ENCODE measurements at regions not wholly inside any gene's neighbourhood (a gene's known extent, or its start where the extent isn't known, plus 50 kb on each side); places are given as distances from the start of the nearest gene placed in this dataset.
"Not testable (repeated sequence)": the region's sequence is repeated elsewhere in the genome, so short reads cannot be mapped to it uniquely, and the experiment has no call there.

- H3K9me3 ChIP-seq (ENCODE audit: control insufficient read depth in 2 of 3, low read length in 3 of 3): no peaks in the 10 kb centered on the region
- H3K27me3 Mint-ChIP-seq: peaks cover 0 to 5% (median 2%) of the 10 kb centered on the region in 5 donors
- H3K27me3 ChIP-seq (ENCODE audit: control insufficient read depth in 2 of 2, insufficient read depth in 2 of 2, low read length in 2 of 2): peaks cover 0 to 2% of the 10 kb centered on the region in 2 donors
- H3K4me1 Mint-ChIP-seq: no peaks in the 10 kb centered on the region
- H3K27ac ChIP-seq (ENCODE audit: low read depth, low read length): no peak overlapping the region
- ChIA-PET CTCF (no interaction called here), POLR2A (no interaction called here)
- no peak overlapping the region for H3K27ac Mint-ChIP-seq
- ATAC-seq: no peak
- DNase-seq: no peak
- no peaks in the 10 kb centered on the region for H3K36me3 ChIP-seq (ENCODE audit: control insufficient read depth in 2 of 3, insufficient read depth in 3 of 3, low read length in 3 of 3)
- intact Hi-C loops (cut with micrococcal nuclease): no loop called here
- no peaks in the 10 kb centered on the region for H3K4me1 ChIP-seq (ENCODE audit: control insufficient read depth in 2 of 2, insufficient read depth in 2 of 2, low read length in 2 of 2)
- H3K4me3 ChIP-seq (ENCODE audit: low read length): no peak overlapping the region
- peaks cover 0 to 5% (median 0%) of the 10 kb centered on the region in 5 donors for H3K36me3 Mint-ChIP-seq
- H3K4me3 Mint-ChIP-seq: no peak overlapping the region
- H3K9me3 Mint-ChIP-seq: peaks cover 0 to 22% (median 12%) of the 10 kb centered on the region in 11 donors
Observed at GRCh38 chr2:175330195-175330594, 148.7 kb upstream of the ATP5MC3 start.

DNA sequence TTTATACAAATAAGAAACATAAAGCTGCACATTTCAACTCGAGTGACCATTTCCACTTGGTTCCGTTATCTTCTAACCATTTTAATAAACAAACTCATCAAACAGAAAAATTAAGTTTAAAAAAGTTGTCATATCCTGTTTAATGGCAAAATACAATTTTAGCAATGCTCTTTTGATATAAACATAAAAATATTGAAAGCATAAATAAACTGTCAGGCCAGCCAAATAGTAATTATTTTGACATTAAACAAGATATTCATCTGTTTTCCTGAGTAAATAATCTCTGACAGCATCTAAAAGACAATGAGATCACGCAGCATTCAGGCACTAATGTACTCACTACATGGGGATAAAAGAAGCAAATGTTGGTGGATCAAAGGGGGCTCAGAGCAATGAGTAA lies 145.3 kb upstream of the ATP5MC3 start:
- ChIA-PET CTCF (no interaction called here), POLR2A (no interaction called here)
- Mint-ChIP-seq H3K4me3 (no peak overlapping the region), H3K27me3 (peaks cover 0 to 16% (median 4%) of the 10 kb centered on the region in 5 donors), H3K36me3 (peaks cover 0 to 5% (median 0%) of the 10 kb centered on the region in 5 donors), H3K27ac (no peak overlapping the region), H3K9me3 (peaks cover 0 to 30% (median 14%) of the 10 kb centered on the region in 11 donors), H3K4me1 (no peaks in the 10 kb centered on the region)
- intact Hi-C loops (cut with micrococcal nuclease): no loop called here
- H3K27ac ChIP-seq (ENCODE audit: low read depth, low read length): no peak overlapping the region
- DNase-seq: no peak
- peaks cover 0 to 2% of the 10 kb centered on the region in 2 donors for H3K27me3 ChIP-seq (ENCODE audit: control insufficient read depth in 2 of 2, insufficient read depth in 2 of 2, low read length in 2 of 2)
- H3K9me3 ChIP-seq (ENCODE audit: control insufficient read depth in 2 of 3, low read length in 3 of 3): no peaks in the 10 kb centered on the region
- ATAC-seq: no peak
- no peak overlapping the region for H3K4me3 ChIP-seq (ENCODE audit: low read length)
- no peaks in the 10 kb centered on the region for H3K4me1 ChIP-seq (ENCODE audit: control insufficient read depth in 2 of 2, insufficient read depth in 2 of 2, low read length in 2 of 2)
- H3K36me3 ChIP-seq (ENCODE audit: control insufficient read depth in 2 of 3, insufficient read depth in 3 of 3, low read length in 3 of 3): no peaks in the 10 kb centered on the region

DNA sequence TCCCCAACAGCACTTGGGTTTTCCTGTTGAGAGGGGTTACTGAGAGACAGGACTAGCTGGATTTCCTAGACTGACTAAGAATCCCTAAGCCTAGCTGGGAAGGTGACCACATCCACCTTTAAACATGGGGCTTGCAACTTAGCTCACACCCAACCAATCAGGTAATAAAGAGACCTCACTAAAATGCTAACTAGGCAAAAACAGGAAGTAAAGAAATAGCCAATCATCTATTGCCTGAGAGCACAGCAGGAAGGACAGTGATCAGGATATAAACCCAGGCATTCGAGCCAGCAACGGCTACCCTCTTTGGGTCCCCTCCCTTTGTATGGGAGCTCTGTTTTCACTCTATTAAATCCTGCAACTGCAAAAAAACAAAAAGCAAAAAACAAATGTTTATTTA lies 144.7 kb upstream of the ATP5MC3 start:
- H3K27ac Mint-ChIP-seq; H3K4me1 ChIP-seq (ENCODE audit: control insufficient read depth in 2 of 2, insufficient read depth in 2 of 2, low read length in 2 of 2); H3K4me1 Mint-ChIP-seq; H3K36me3 ChIP-seq (ENCODE audit: control insufficient read depth in 2 of 3, insufficient read depth in 3 of 3, low read length in 3 of 3); H3K27ac ChIP-seq (ENCODE audit: low read depth, low read length); CTCF ChIA-PET; ATAC-seq; intact Hi-C loops (cut with micrococcal nuclease); H3K36me3 Mint-ChIP-seq; DNase-seq; H3K27me3 ChIP-seq (ENCODE audit: control insufficient read depth in 2 of 2, insufficient read depth in 2 of 2, low read length in 2 of 2); H3K9me3 ChIP-seq (ENCODE audit: control insufficient read depth in 2 of 3, low read length in 3 of 3); POLR2A ChIA-PET; H3K4me3 Mint-ChIP-seq; H3K4me3 ChIP-seq (ENCODE audit: low read length): not testable (repeated sequence)
- Mint-ChIP-seq H3K27me3 (peaks cover 0 to 22% (median 10%) of the 10 kb centered on the region in 5 donors), H3K9me3 (peaks cover 0 to 30% (median 14%) of the 10 kb centered on the region in 11 donors)

DNA sequence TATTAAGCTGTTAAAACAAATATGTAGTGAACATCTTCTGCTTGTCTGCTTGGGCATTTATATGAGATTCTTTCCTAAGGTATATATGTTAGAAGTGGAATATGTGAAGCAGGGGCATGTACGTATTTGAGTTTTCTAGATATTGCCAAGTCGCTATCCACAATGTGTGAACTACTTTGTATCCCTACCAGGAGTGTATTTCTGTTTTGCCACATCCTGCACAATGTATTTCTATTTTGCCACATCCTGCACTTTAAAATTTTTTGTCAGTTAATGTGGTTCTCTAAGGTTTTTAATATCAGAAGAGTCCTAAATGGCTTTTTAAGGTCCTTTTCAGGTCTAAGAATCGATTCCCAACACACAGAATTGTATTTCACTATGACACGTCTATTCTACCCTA lies 141.7 kb upstream of the ATP5MC3 start:
- DNase-seq (no peak), ATAC-seq (no peak)
- H3K36me3 Mint-ChIP-seq: peaks cover 0 to 5% (median 0%) of the 10 kb centered on the region in 5 donors
- Histone ChIP-seq H3K4me1 (ENCODE audit: control insufficient read depth in 2 of 2, insufficient read depth in 2 of 2, low read length in 2 of 2) (no peaks in the 10 kb centered on the region), H3K27me3 (ENCODE audit: control insufficient read depth in 2 of 2, insufficient read depth in 2 of 2, low read length in 2 of 2) (peaks cover 0 to 2% of the 10 kb centered on the region in 2 donors), H3K4me3 (ENCODE audit: low read length) (no peak overlapping the region), H3K36me3 (ENCODE audit: control insufficient read depth in 2 of 3, insufficient read depth in 3 of 3, low read length in 3 of 3) (no peaks in the 10 kb centered on the region), H3K27ac (ENCODE audit: low read depth, low read length) (no peak overlapping the region), H3K9me3 (ENCODE audit: control insufficient read depth in 2 of 3, low read length in 3 of 3) (no peaks in the 10 kb centered on the region)
- intact Hi-C loops (cut with micrococcal nuclease): no loop called here
- no peaks in the 10 kb centered on the region for H3K4me1 Mint-ChIP-seq
- H3K4me3 Mint-ChIP-seq: no peak overlapping the region
- H3K9me3 Mint-ChIP-seq: peaks cover 0 to 30% (median 14%) of the 10 kb centered on the region in 11 donors
- peaks cover 4 to 27% (median 17%) of the 10 kb centered on the region in 5 donors for H3K27me3 Mint-ChIP-seq
- POLR2A ChIA-PET: no interaction called here
- CTCF ChIA-PET: no interaction called here
- no peak overlapping the region for H3K27ac Mint-ChIP-seq

GRCh38 chr2:175318542-175318941 lies 137.0 kb upstream of the ATP5MC3 start:
- H3K9me3 Mint-ChIP-seq: no peaks in the 10 kb centered on the region
- CTCF ChIA-PET: no interaction called here
- H3K27me3 Mint-ChIP-seq: peaks cover 10 to 29% (median 20%) of the 10 kb centered on the region in 5 donors
- no peak for DNase-seq
- H3K27me3 ChIP-seq (ENCODE audit: control insufficient read depth in 2 of 2, insufficient read depth in 2 of 2, low read length in 2 of 2): no peaks in the 10 kb centered on the region
- ATAC-seq: no peak
- no peak overlapping the region for H3K4me3 ChIP-seq (ENCODE audit: low read length)
- intact Hi-C loops (cut with micrococcal nuclease): no loop called here
- no peaks in the 10 kb centered on the region for H3K4me1 ChIP-seq (ENCODE audit: control insufficient read depth in 2 of 2, insufficient read depth in 2 of 2, low read length in 2 of 2)
- H3K27ac ChIP-seq (ENCODE audit: low read depth, low read length): no peak overlapping the region
- no peaks in the 10 kb centered on the region for H3K9me3 ChIP-seq (ENCODE audit: control insufficient read depth in 2 of 3, low read length in 3 of 3)
- no peaks in the 10 kb centered on the region for H3K36me3 ChIP-seq (ENCODE audit: control insufficient read depth in 2 of 3, insufficient read depth in 3 of 3, low read length in 3 of 3)
- no peak overlapping the region for H3K27ac Mint-ChIP-seq
- H3K4me1 Mint-ChIP-seq: no peaks in the 10 kb centered on the region
- POLR2A ChIA-PET: no interaction called here
- no peaks in the 10 kb centered on the region for H3K36me3 Mint-ChIP-seq
- H3K4me3 Mint-ChIP-seq: no peak overlapping the region

DNA sequence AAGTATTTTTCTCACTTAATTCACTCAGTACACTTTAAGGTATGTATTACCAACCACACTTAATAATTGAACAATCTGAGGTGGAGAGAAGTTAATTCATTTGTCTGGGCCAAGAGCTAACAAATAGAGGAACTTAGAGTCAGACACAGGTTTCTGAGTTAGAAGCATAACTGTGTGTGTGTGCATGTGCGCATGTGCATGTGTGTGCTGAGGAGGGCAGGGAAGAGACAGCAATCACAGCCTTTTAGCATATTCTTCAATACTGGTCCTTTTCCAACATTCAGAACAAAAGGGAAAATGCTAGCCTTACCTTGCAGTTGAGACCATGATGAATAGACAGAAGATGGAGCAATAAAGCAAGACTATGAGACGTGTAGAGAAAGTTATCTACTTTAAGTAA lies 136.2 kb upstream of the ATP5MC3 start:
- no peak overlapping the region for H3K27ac ChIP-seq (ENCODE audit: low read depth, low read length)
- peaks cover 13 to 28% (median 25%) of the 10 kb centered on the region in 5 donors for H3K27me3 Mint-ChIP-seq
- no peaks in the 10 kb centered on the region for H3K36me3 Mint-ChIP-seq
- H3K36me3 ChIP-seq (ENCODE audit: control insufficient read depth in 2 of 3, insufficient read depth in 3 of 3, low read length in 3 of 3): no peaks in the 10 kb centered on the region
- CTCF ChIA-PET: no interaction called here
- H3K27ac Mint-ChIP-seq: no peak overlapping the region
- POLR2A ChIA-PET: no interaction called here
- no peak overlapping the region for H3K4me3 ChIP-seq (ENCODE audit: low read length)
- intact Hi-C loops (cut with micrococcal nuclease): no loop called here
- no peaks in the 10 kb centered on the region for H3K4me1 ChIP-seq (ENCODE audit: control insufficient read depth in 2 of 2, insufficient read depth in 2 of 2, low read length in 2 of 2)
- H3K27me3 ChIP-seq (ENCODE audit: control insufficient read depth in 2 of 2, insufficient read depth in 2 of 2, low read length in 2 of 2): no peaks in the 10 kb centered on the region
- no peaks in the 10 kb centered on the region for H3K4me1 Mint-ChIP-seq
- no peaks in the 10 kb centered on the region for H3K9me3 ChIP-seq (ENCODE audit: control insufficient read depth in 2 of 3, low read length in 3 of 3)
- H3K4me3 Mint-ChIP-seq: no peak overlapping the region
- no peak for ATAC-seq
- no peaks in the 10 kb centered on the region for H3K9me3 Mint-ChIP-seq
- DNase-seq: no peak

DNA sequence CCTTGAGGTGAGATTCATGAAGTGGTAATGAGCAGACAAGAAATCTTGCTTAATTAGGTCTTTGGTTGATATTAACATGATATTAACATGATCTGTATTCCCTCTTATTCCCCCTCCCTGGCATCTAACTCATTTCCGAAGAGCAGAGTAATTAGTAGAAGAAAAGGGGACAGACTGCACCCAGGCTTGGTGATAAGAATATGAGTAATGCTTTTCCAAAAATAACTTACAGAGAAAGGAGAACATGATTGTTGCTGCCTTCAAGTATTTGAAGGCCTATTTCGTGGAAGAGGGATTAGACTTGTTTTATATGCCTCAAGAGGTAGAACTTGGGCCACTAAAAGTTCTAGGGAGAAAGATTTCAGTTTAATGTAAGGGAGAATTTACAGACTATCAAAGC lies 130.6 kb upstream of the ATP5MC3 start:
- no peak for ATAC-seq
- H3K36me3 Mint-ChIP-seq: no peaks in the 10 kb centered on the region
- intact Hi-C loops (cut with micrococcal nuclease): no loop called here
- H3K4me1 Mint-ChIP-seq: no peaks in the 10 kb centered on the region
- Histone ChIP-seq H3K27me3 (ENCODE audit: control insufficient read depth in 2 of 2, insufficient read depth in 2 of 2, low read length in 2 of 2) (no peaks in the 10 kb centered on the region), H3K9me3 (ENCODE audit: control insufficient read depth in 2 of 3, low read length in 3 of 3) (no peaks in the 10 kb centered on the region), H3K36me3 (ENCODE audit: control insufficient read depth in 2 of 3, insufficient read depth in 3 of 3, low read length in 3 of 3) (no peaks in the 10 kb centered on the region), H3K27ac (ENCODE audit: low read depth, low read length) (no peak overlapping the region), H3K4me3 (ENCODE audit: low read length) (no peak overlapping the region), H3K4me1 (ENCODE audit: control insufficient read depth in 2 of 2, insufficient read depth in 2 of 2, low read length in 2 of 2) (no peaks in the 10 kb centered on the region)
- no peak overlapping the region for H3K4me3 Mint-ChIP-seq
- ChIA-PET POLR2A (no interaction called here), CTCF (no interaction called here)
- H3K27ac Mint-ChIP-seq: no peak overlapping the region
- H3K27me3 Mint-ChIP-seq: peaks cover 19 to 42% (median 21%) of the 10 kb centered on the region in 5 donors
- no peaks in the 10 kb centered on the region for H3K9me3 Mint-ChIP-seq
- DNase-seq: no peak

Data from naive thymus-derived CD4-positive, alpha-beta T cell (primary cell).